Vagina (tissue), 2 donors: ENCODE measurements at regions not wholly inside any gene's neighbourhood (a gene's known extent, or its start where the extent isn't known, plus 50 kb on each side); places are given as distances from the start of the nearest gene placed in this dataset.

Experiments used
- CTCF ChIP-seq, 3 experiments: fragments of 450-650 bp in 2 of 3; fragments of 200-600 bp in 1 of 3; sonication (generic) in 1 of 3; IDR thresholded peaks; one replicate each; pipeline ENCODE4 v1.5.1; 2017 to 2019; ENCODE audit warnings: antibody characterized with exemption in 3 of 3, mild to moderate bottlenecking in 2 of 3, moderate library complexity in 2 of 3
- POLR2A ChIP-seq, 2 donors: fragments of 450-650 bp; IDR thresholded peaks; one replicate each; pipeline ENCODE4 v1.6.1; 2017; ENCODE audit warnings: antibody characterized with exemption in 2 of 2, mild to moderate bottlenecking in 2 of 2, moderate library complexity in 2 of 2
- POLR2AphosphoS5 ChIP-seq, 2 donors: sonication (generic); formaldehyde crosslinking; IDR thresholded peaks; one replicate each; pipeline ENCODE4 v1.9.0; 2017; ENCODE audit warnings: antibody characterized with exemption in 2 of 2, mild to moderate bottlenecking in 2 of 2, low read depth in 1 of 2; ENCODE audit not compliant: insufficient read depth in 1 of 2

GRCh38 chr19:34577531-34578101 is 96.1 kb downstream of the WTIP start:
- TF ChIP-seq CTCF (IDR thresholded peaks at IDR 0.05) (no peak), POLR2A (IDR thresholded peaks at IDR 0.05) (no peak), POLR2AphosphoS5 (IDR thresholded peaks at IDR 0.05; ENCODE audit: insufficient read depth in 1 of 2, low read depth in 1 of 2) (no peak)
